PFSK-1 (cell line): ENCODE measurements at regions not wholly inside any gene's neighbourhood (a gene's known extent, or its start where the extent isn't known, plus 50 kb on each side); places are given as distances from the start of the nearest gene placed in this dataset.

Experiments used
- FOXP2 ChIP-seq: optimal IDR thresholded peaks from 2 replicates; pipeline ENCODE3; 2011; ENCODE audit warnings: borderline replicate concordance, control low read depth, inconsistent platforms; ENCODE audit not compliant: insufficient read depth; ENCODE audit errors: extremely low read length, extremely low read depth
- POLR2AphosphoS5 ChIP-seq: IDR thresholded peaks from 2 replicates; pipeline ENCODE4 v1.6.1; 2012; ENCODE audit warnings: low read depth, mild to moderate bottlenecking, control low read depth, low read length, moderate library complexity
- REST ChIP-seq, 2 experiments: IDR thresholded peaks; 2 replicates each; pipeline versions ENCODE4 v1.6.1 to v1.8.0; 2011 to 2012; ENCODE audit warnings: low read depth in 2 of 2, low read length in 2 of 2, control low read depth in 1 of 2, inconsistent platforms in 1 of 2, mild to moderate bottlenecking in 1 of 2, moderate library complexity in 1 of 2; ENCODE audit not compliant: insufficient read depth in 1 of 2
- SIN3A ChIP-seq: IDR thresholded peaks from 2 replicates; pipeline ENCODE4 v1.6.1; 2012; ENCODE audit warnings: mild to moderate bottlenecking, low read length, moderate library complexity, borderline replicate concordance; ENCODE audit not compliant: insufficient read depth
- TAF1 ChIP-seq: IDR thresholded peaks from 2 replicates; pipeline ENCODE4 v1.6.1; 2012; ENCODE audit warnings: low read length, control low read depth, borderline replicate concordance; ENCODE audit not compliant: insufficient read depth

- TF ChIP-seq SIN3A, result no peak
- TF ChIP-seq TAF1, result no peak
- no peak for TF ChIP-seq REST (IDR thresholded peaks at IDR 0.05; ENCODE audit: insufficient read depth in 1 of 2, low read depth in 2 of 2, low read length in 2 of 2)
- no peak for TF ChIP-seq POLR2AphosphoS5
- no peak for TF ChIP-seq FOXP2
These were observed 570.8 kb upstream of the CPEB2 start for GRCh38 chr4:14431155-14432134.
